ENCODE measurements at regions not wholly inside any gene's neighbourhood (a gene's known extent, or its start where the extent isn't known, plus 50 kb on each side); places are given as distances from the start of the nearest gene placed in this dataset.

DNA sequence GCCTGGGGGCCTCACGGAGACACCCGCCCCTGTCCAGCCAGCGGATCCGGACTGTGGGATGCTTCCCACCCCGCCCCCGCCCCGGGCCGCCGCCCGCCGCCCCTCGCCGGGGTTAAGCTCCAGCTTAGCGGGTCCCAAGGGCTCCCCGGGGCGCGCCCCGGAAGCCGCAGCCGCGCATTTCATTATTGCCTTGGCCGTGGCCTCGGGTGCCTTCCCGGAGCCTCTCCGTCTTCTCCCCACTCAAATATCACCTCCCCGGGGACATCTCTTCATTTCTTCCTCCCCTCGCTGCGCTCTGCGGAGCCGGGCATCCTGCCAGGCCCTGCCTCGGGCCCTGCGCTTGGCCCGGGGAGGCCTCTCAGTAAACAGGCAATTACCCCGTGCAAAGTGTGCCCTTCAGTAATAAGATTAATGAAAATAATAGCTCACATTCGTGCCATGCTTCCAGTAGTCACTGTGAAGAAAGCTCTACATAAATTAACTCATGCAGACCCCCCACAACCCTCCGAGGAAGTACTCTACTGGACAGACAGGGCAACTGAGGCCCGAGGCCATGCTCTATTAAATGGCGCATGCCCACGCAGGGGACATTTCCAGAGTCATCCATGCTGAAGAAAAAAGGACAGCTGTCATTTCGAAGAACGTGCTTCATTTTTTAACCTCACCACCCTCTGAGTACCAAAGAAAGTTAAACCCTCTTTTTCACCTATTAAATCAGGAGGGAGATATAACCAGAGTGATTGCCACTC, 49.9 kb upstream of the LAPTM5 start:
- Histone ChIP-seq H3K4me3 (peak overlapping the region in 1 of 4 donors; percentile 11), H3K4me1 (peaks cover 10 to 28% (median 18%) of the 10 kb centered on the region in 4 donors), H3K27ac (peak overlapping the region in 3 of 5 donors; percentile 33 to 58 (median 50)), H3K9me3 (no peaks in the 10 kb centered on the region), H3K27me3 (peaks cover 0 to 24% (median 3%) of the 10 kb centered on the region in 3 donors), H3K36me3 (no peaks in the 10 kb centered on the region)
- 22 to 36% (median 28%) methylated on average over 24 to 41 of the region's 41 CpGs for WGBS, 5 donors
- DNase-seq: peak in 1 of 2 donors; percentile 77
- TF ChIP-seq, protein P1, sequence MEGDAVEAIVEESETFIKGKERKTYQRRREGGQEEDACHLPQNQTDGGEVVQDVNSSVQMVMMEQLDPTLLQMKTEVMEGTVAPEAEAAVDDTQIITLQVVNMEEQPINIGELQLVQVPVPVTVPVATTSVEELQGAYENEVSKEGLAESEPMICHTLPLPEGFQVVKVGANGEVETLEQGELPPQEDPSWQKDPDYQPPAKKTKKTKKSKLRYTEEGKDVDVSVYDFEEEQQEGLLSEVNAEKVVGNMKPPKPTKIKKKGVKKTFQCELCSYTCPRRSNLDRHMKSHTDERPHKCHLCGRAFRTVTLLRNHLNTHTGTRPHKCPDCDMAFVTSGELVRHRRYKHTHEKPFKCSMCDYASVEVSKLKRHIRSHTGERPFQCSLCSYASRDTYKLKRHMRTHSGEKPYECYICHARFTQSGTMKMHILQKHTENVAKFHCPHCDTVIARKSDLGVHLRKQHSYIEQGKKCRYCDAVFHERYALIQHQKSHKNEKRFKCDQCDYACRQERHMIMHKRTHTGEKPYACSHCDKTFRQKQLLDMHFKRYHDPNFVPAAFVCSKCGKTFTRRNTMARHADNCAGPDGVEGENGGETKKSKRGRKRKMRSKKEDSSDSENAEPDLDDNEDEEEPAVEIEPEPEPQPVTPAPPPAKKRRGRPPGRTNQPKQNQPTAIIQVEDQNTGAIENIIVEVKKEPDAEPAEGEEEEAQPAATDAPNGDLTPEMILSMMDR (IDR thresholded peaks at IDR 0.05): no peak
- TF ChIP-seq EP300 (IDR thresholded peaks at IDR 0.05) (no peak), POLR2AphosphoS5 (IDR thresholded peaks at IDR 0.05) (no peak), POLR2A (IDR thresholded peaks at IDR 0.05) (no peak)
- intact Hi-C loops (cut with DNase I; ENCODE audit: low total_unique reads): no loop called here

All from stomach (tissue), 8 donors.